ENCODE measurements at regions not wholly inside any gene's neighbourhood (a gene's known extent, or its start where the extent isn't known, plus 50 kb on each side); places are given as distances from the start of the nearest gene placed in this dataset.

- TF ChIP-seq CTCF (IDR thresholded peaks at IDR 0.05): no peak
- TF ChIP-seq POLR2A (IDR thresholded peaks at IDR 0.05): no peak
Measured at GRCh38 chr5:100693481-100693880, 158.3 kb downstream of the FAM174A start.

Measured in breast epithelium (tissue), 3 donors.